HG02798 (cell line): ENCODE measurements at regions not wholly inside any gene's neighbourhood (a gene's known extent, or its start where the extent isn't known, plus 50 kb on each side); places are given as distances from the start of the nearest gene placed in this dataset.

Experiments
- ATAC-seq: cut with Tn5 transposase; IDR thresholded peaks from one replicate; pipeline ENCODE4 v1.9.1; 2021; ENCODE audit warnings: mild to moderate bottlenecking; ENCODE audit not compliant: unreplicated experiment, poor library complexity

GRCh38 chr20:10799735-10800134 lies 125.9 kb upstream of the JAG1 start:
- ATAC-seq = no peak

DNA sequence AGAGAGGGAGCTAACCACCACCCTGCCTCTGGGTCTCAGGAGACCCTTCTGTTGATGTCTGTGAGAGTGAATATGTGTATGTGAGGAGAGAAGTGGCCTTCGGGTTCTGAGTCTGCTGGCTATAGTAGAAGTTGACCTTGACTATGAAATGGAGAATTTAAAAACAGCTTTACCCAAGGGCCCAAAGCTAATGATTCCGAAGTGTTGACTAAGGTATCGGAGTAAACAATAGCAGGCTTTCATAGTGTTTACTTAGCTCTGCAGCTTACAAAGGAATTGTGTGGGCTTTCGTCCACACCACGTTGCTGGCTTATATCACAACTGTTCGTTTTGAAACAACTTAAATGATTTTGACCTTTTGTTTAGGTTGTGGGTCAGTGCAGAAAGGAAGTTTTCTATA lies 126.5 kb upstream of the JAG1 start:
- no peak for ATAC-seq

GRCh38 chr20:10802236-10802635 lies 128.4 kb upstream of the JAG1 start:
- ATAC-seq = no peak

- no peak for ATAC-seq
These were observed 132.0 kb upstream of the JAG1 start for GRCh38 chr20:10805764-10806163.

- ATAC-seq = no peak
These were observed 132.7 kb upstream of the JAG1 start for GRCh38 chr20:10806539-10806938.

DNA sequence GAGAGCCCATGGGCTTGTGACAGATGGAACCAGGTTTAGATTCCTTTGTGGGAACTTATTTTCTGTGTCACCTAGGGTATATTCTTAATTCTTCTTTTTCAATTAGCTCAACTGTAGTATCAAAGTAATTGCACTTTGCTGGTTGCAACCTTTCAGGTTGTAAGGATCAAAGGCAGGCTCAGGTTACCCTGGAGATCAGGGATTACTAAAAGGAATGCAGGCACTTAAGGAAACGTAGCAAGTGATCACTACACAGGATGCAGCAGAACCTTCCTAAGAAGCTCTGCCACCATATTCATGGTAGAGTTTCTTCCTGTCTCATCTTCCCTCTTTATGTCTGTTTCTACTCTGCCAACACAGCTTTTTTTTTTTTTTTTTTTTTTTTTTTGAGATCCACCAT lies 133.2 kb upstream of the JAG1 start:
- no peak for ATAC-seq

GRCh38 chr20:10812759-10813327 lies 139.0 kb upstream of the JAG1 start:
- no peak for ATAC-seq

DNA sequence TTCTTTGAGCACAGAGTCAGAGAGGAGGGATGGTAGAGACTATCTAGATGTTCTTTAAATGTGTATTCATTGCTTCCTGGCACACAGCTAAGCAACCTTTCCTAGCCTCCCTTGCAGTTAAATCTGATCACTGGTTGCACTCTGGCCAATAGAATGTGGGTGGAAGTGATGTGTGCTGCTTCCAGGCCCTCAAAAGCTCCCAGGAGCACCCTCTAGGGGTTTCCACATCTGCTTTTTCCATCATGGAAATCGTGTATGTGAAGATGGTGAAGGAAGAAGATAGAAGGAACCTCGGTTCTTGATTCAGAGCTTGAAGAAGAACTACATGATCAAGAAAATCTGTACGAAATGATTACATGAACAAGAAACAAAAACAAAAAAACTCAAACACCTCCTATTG lies 149.8 kb upstream of the JAG1 start:
- ATAC-seq = no peak

DNA sequence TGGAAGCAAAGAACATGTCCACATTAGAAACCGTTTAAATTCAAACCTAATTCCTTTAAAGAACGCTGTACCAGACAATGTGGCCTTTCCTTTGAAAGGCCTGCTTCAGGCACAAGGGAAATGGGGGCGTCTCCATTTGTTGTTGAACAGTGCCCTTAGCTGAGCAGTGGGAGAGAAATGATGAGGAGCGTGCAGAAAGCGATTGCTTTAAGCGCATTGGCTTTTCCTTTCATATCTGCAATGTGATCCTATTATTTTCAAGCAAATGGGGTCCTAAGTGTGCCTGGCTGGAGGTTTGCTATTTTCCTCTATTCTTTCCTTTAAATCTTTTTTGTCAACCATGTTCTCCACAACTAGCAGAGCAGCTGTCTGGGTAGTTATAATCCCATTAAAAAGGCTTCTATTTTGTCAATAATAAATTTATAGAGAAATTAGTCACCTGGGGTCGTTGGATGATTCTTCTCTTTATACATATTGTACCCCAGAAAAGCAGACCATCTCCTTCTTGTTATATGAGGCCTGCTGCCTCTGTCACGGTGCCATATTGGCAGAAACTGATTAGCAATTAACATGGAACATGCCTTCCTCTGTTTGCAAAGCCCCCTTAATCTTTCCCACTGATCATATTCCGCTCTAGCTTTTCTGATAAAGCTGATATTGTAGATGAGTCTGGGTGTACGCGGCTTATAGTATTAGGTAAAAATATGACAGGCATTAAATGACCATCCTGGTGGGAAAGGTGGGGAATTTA lies 151.1 kb upstream of the JAG1 start:
- ATAC-seq = no peak

GRCh38 chr20:10826111-10826510 lies 152.3 kb upstream of the JAG1 start:
- ATAC-seq = no peak

DNA sequence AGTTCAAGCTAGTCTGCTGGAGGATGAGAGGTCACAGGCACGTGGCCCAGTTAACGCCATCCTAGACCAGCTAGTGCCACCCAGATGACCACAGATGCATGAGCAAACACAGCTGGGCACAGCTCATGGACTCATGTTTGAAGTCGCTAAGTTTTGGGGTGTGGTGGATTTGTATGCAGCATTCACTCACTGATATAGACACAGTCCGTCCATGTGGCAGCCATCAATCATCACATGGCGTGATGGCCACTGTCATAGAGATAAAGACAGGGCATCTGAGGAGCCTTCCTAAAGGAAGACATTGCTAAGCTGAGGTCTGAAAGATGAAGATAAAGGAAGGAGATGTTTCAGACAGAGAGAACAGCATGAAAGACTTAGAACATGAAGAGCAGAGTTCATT lies 154.4 kb upstream of the JAG1 start:
- ATAC-seq = no peak

DNA sequence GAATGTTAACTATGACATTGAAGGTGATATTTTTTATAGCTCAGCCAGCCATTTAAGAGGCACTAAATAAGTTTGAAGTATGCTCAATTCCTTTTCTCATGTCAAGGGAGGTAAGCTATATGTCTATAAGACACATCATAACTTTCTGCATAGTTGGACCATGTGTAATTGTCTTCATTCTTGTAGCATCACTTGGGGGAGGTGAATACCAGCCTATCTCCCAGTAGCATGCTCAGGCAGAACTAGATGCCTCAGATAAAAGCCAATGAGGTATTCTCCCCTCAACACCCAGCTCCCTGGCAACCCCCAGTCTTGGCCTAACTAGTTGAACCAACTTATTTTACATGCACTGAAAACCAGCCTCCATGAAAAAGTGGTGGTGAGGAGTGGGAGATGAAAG lies 158.3 kb upstream of the JAG1 start:
- ATAC-seq = no peak

DNA sequence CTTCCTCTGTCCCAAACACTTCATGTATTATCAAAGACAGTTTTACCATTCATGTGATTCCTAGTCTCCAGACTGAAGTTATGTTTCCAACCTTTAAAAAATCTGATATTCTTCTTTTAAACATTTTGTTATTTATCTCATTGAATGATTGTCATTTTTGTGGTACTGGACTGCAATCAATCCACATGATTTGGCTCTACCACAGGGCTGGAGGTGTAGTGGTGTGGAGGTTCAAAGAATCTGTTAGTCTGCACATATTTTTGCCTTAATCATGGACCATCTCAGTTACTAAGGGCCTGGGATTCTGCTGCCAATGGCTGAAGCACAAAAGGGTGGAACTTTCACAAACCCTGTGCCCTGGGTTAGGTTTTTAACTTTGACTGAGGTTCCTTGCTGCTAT lies 164.1 kb upstream of the JAG1 start:
- no peak for ATAC-seq

DNA sequence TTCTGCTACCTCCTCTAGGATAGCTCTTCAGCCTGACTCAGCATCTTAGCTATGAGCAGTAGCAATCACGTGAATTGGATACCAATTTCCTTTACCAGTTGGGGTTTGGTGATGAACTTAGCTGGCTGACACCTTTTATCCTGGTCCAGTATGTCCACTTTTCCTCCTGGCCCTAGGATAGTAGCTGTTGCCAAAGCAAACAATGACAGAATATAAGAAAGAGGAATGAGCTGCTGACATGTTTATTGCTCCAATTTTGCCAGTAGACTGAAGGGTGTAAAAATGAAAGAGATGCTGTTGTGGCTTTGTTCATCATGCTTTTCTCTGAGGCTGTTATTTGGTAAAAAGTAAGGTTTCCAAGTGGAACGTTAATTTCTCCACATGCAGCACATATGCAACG lies 168.3 kb upstream of the JAG1 start:
- no peak for ATAC-seq

DNA sequence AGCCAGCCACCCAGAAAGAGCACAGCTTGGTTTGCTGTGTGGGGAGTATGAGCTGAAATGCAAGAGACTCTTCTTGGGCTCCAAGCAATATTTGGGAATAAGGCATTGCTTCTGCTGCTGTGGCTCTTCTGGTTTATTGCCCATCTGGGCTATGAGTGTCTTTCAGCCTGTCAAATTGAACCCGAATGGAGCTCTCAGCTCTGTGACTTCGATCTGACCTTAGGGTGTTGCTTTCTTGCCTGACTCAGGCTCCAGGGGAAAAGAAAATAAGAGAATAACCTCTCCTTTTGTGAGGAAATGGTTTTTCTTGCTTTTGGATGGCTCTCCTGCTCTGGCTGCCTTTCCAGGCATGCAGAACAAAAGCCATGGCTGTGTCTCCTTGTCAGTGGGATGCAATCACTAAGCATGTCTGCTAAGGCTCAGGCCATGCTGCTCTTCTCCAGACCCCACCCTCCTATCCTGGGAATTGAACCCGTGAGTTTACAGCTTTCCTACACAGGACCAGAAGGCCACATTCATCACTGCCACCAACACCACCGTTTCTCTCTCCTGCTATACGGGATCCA lies 169.4 kb upstream of the JAG1 start:
- no peak for ATAC-seq

GRCh38 chr20:10846766-10847165 lies 173.0 kb upstream of the JAG1 start:
- no peak for ATAC-seq

DNA sequence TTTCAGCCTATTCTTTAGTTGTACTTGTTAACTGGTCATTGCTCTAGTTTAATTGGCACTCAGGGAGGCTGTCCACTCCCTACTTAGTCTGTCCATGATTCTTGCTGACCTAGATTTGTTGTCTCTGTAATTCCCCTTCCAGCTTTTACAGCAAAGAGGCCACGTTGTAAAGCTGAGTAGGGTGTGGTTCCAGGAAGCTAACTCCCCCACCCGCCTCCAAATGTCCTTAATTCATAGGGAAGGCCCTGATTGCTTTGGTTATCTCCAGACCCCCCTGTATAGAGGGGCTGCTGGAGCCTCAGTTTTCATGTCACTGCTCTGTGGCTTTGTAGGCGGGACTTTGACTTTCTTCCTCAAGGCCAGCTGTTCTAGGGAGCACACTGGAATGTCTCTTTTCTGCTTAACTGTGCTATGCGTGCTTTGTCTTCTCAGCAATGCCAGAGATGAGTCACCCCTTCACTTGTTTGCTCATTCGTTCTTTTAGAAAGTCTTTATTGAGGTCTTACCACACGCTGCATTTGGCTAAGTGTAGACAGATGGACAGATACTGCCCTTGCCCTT lies 175.1 kb upstream of the JAG1 start:
- peak; percentile 56 for ATAC-seq

- ATAC-seq = no peak
These were observed 179.4 kb upstream of the JAG1 start for GRCh38 chr20:10853176-10853575.

GRCh38 chr20:10853731-10854130 lies 179.9 kb upstream of the JAG1 start:
- no peak for ATAC-seq

- no peak for ATAC-seq
These were observed 181.2 kb upstream of the JAG1 start for GRCh38 chr20:10854976-10855375.

GRCh38 chr20:10855778-10856177 lies 182.0 kb upstream of the JAG1 start:
- ATAC-seq = no peak
